Heart right ventricle (tissue), 16 donors: ENCODE measurements at regions not wholly inside any gene's neighbourhood (a gene's known extent, or its start where the extent isn't known, plus 50 kb on each side); places are given as distances from the start of the nearest gene placed in this dataset.
A peak's percentile ranks its signal among the peaks of the same experiment; 100 is the strongest.

Source experiments
- ATAC-seq, 8 donors: fragments of 200-7000 bp; cut with Tn5 transposase; one replicate each; pipeline ENCODE4 v1.9.1; 2020; ENCODE audit warnings: mild to moderate bottlenecking in 8 of 8, moderate library complexity in 8 of 8, moderate number of reproducible peaks in 1 of 8
- DNase-seq, 2 donors: peaks; one replicate each; pipeline ENCODE4 v3.0.0-alpha.2; 2020
- H3K27ac ChIP-seq, 10 donors: fragments of 200-600 bp; sonication (generic) in 2 of 10; one replicate each; pipeline versions ENCODE4 v1.5.0 to v1.8.0; 2020 to 2022; ENCODE audit warnings: mild to moderate bottlenecking in 3 of 10
- H3K27me3 ChIP-seq, 7 donors: fragments of 200-600 bp; one replicate each; pipeline ENCODE4 v1.8.0; 2021 to 2022; ENCODE audit warnings: mild to moderate bottlenecking in 2 of 7
- H3K36me3 ChIP-seq, 9 donors: fragments of 200-600 bp; sonication (generic) in 1 of 9; one replicate each; pipeline versions ENCODE4 v1.5.0 to v1.8.0; 2020 to 2022; ENCODE audit warnings: mild to moderate bottlenecking in 2 of 9
- H3K4me1 ChIP-seq, 9 donors: fragments of 200-600 bp; sonication (generic) in 1 of 9; one replicate each; pipeline versions ENCODE4 v1.5.0 to v1.8.0; 2020 to 2022; ENCODE audit warnings: mild to moderate bottlenecking in 4 of 9
- H3K4me3 ChIP-seq, 10 donors: fragments of 200-600 bp; sonication (generic) in 2 of 10; one replicate each; pipeline versions ENCODE4 v1.5.0 to v1.8.0; 2020 to 2022; ENCODE audit warnings: mild to moderate bottlenecking in 7 of 10, moderate library complexity in 2 of 10
- H3K9me3 ChIP-seq, 11 donors: fragments of 200-600 bp in 10 of 11; sonication (generic) in 2 of 11; one replicate each; pipeline versions ENCODE4 v1.5.0 to v1.8.0; 2013 to 2022; ENCODE audit warnings: mild to moderate bottlenecking in 2 of 11, control low read depth in 1 of 11, moderate library complexity in 1 of 11
- WGBS, 2 donors: extraction: QIAGEN DNeasy Blood & Tissue Kit; methylation state at CpG; one replicate each; pipeline ENCODE4 v1.1.7; 2013; ENCODE audit warnings: inconsistent platforms in 1 of 2; 5-methylcytosine and 5-hydroxymethylcytosine counted together
- intact Hi-C, 10 donors: fragments of 100-400 bp; cut with DNase I; formaldehyde crosslinking; loops; one replicate each; pipeline versions ENCODE4 v1.11.1 to v1.14.2; 2022
- TF ChIP-seq, protein P1 (sequence below), 9 donors: fragments of 200-600 bp; sonication (generic) in 2 of 9; IDR thresholded peaks; one replicate each; pipeline versions ENCODE4 v1.5.0 to v1.8.0; 2021 to 2022; ENCODE audit warnings: antibody characterized with exemption in 9 of 9, mild to moderate bottlenecking in 5 of 9, moderate library complexity in 1 of 9
- donor health status: Arrhythmogenic right ventricular cardiomyopathy.
- donor health status: ischemic (EF 13 %, LVEDD 7.1; RV severe dilation, severe dysfunction).
- donor health status: healthy with polysubstance abuse.
- donor health status: DM: no; HTN: yes; CAD: no.
- donor health status: DM: no; HTN: no; CAD: no.
- donor health status: ischemic (EF 25% LVEDD 6.9; RV normal size, moderate dysfunction).
- donor health status: ischemic (EF 25% LVEDD 5.7; RV mildly dilated, moderate dysfunction).
- donor health status: healthy.
- donor health status: DM: yes; HTN: yes; CAD: no.
- donor health status: Ischemic cardiomyopathy.
- donor health status: ischemic (EF 35%, LVEDD 5.7; RV mildly dilated, moderate dysfunction).
- donor health status: nonischemic (EF 11% LVEDD 7.7; RV severe dilation, severe dysfunction).
- donor health status: DM: yes; HTN: yes; CAD: no.
- donor health status: PGD.
- donor health status: ischemic (EF 29% LVEDD 5.4; RV normal size, mild dysfunction).
- donor health status: nonischemic (EF 23%, LVEDD 6.1; RV moderate dilation, normal function).

DNA sequence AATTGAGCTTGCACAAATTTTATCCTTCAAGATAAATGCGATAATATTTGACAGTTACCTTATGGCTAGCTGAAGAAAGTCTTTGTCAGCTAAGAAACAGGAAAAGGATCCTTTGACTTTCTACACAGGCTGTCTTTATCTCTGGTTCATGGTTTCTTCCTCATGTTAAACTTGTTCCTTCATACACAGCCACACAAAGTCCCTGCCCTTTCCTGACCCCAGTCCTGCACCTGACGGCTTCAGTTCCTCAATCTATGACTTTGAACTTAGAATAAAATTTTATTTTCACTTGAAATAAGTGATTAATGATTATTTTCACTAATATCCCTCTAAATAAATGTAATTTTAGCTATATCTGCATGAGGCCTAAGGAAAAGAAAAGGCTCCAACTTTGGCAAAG lies 77.8 kb upstream of the PRSS1 start:
- Histone ChIP-seq H3K4me3 (no peak overlapping the region), H3K27ac (no peak overlapping the region), H3K9me3 (peaks cover 0 to 10% (median 0%) of the 10 kb centered on the region in 11 donors), H3K27me3 (no peaks in the 10 kb centered on the region), H3K4me1 (no peaks in the 10 kb centered on the region), H3K36me3 (no peaks in the 10 kb centered on the region)
- WGBS, 2 donors: 59 to 66% methylated on average over 2 of the region's 2 CpGs
- DNase-seq (no peak), ATAC-seq (no peak)
- TF ChIP-seq, protein P1, sequence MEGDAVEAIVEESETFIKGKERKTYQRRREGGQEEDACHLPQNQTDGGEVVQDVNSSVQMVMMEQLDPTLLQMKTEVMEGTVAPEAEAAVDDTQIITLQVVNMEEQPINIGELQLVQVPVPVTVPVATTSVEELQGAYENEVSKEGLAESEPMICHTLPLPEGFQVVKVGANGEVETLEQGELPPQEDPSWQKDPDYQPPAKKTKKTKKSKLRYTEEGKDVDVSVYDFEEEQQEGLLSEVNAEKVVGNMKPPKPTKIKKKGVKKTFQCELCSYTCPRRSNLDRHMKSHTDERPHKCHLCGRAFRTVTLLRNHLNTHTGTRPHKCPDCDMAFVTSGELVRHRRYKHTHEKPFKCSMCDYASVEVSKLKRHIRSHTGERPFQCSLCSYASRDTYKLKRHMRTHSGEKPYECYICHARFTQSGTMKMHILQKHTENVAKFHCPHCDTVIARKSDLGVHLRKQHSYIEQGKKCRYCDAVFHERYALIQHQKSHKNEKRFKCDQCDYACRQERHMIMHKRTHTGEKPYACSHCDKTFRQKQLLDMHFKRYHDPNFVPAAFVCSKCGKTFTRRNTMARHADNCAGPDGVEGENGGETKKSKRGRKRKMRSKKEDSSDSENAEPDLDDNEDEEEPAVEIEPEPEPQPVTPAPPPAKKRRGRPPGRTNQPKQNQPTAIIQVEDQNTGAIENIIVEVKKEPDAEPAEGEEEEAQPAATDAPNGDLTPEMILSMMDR (IDR thresholded peaks at IDR 0.05): no peak
- intact Hi-C loops: no loop called here

DNA sequence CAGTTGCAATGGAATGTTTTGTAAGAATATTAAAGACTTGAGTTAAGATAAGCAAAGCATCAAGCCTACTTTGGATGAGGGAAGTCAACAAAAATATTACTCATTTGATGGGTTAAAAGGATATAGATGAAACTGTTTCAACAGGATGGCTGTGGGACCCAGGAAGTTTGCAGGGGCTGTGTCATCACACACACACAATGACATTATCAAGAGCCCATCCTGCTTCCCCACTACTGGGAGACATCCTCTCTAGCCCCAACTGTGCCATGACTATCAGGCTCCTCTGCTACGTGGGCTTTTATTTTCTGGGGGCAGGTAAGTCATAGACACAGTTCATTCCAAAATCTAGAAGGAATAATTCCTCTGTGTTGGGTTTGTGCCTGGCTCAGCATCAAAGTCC lies 78.8 kb upstream of the PRSS1 start:
- DNase-seq: no peak
- intact Hi-C loops: no loop called here
- Histone ChIP-seq H3K4me1 (no peaks in the 10 kb centered on the region), H3K27me3 (no peaks in the 10 kb centered on the region), H3K4me3 (no peak overlapping the region), H3K27ac (no peak overlapping the region), H3K9me3 (peaks cover 0 to 10% (median 0%) of the 10 kb centered on the region in 11 donors), H3K36me3 (no peaks in the 10 kb centered on the region)
- WGBS, 2 donors: 28 to 40% methylated on average over 1 of the region's 1 CpG
- no peak for ATAC-seq
- TF ChIP-seq, protein P1 (IDR thresholded peaks at IDR 0.05): no peak

- TF ChIP-seq, protein P1 (IDR thresholded peaks at IDR 0.05): peak in 7 of 9 donors; percentile 35 to 49 (median 37)
- no peak for DNase-seq
- Histone ChIP-seq H3K9me3 (no peaks in the 10 kb centered on the region), H3K4me1 (no peaks in the 10 kb centered on the region), H3K4me3 (no peak overlapping the region), H3K36me3 (no peaks in the 10 kb centered on the region), H3K27ac (no peak overlapping the region), H3K27me3 (no peaks in the 10 kb centered on the region)
- WGBS, 2 donors: 45 to 47% methylated on average over 2 of the region's 2 CpGs
- ATAC-seq: no peak
- intact Hi-C loops: loop anchor here in 2 of 10 donors (5.0 to 10.0 kb wide), 2 partner anchors 113 to 116 kb away; no protein-coding TSS in a partner anchor
Measured at GRCh38 chr7:142669074-142669654, 80.1 kb upstream of the PRSS1 start.

GRCh38 chr7:142668495-142668894 lies 80.8 kb upstream of the PRSS1 start:
- Histone ChIP-seq H3K4me1 (no peaks in the 10 kb centered on the region), H3K36me3 (no peaks in the 10 kb centered on the region), H3K4me3 (no peak overlapping the region), H3K9me3 (no peaks in the 10 kb centered on the region), H3K27me3 (no peaks in the 10 kb centered on the region), H3K27ac (no peak overlapping the region)
- intact Hi-C loops: loop anchor here in 2 of 10 donors (5.0 to 10.0 kb wide), 2 partner anchors 114 to 116 kb away; no protein-coding TSS in a partner anchor
- WGBS, 2 donors: 38 to 48% methylated on average over 4 of the region's 4 CpGs
- TF ChIP-seq, protein P1 (IDR thresholded peaks at IDR 0.05): no peak
- DNase-seq (no peak), ATAC-seq (no peak)
